MM.1S (cell line): ENCODE measurements at regions not wholly inside any gene's neighbourhood (a gene's known extent, or its start where the extent isn't known, plus 50 kb on each side); places are given as distances from the start of the nearest gene placed in this dataset.

Experiments used
- DNase-seq: peaks from one replicate; pipeline ENCODE4 v3.0.0-alpha.2; 2015
- H2AFZ ChIP-seq: fragments of 300-600 bp; sonication (generic); 2 replicates; pipeline ENCODE4 v1.6.0; 2016; ENCODE audit warnings: antibody characterized with exemption, low read length
- H3F3A ChIP-seq: fragments of 300-600 bp; sonication (generic); 2 replicates; pipeline ENCODE4 v1.6.1; 2016; ENCODE audit warnings: mild to moderate bottlenecking, antibody characterized with exemption, low read length, moderate library complexity, mixed read lengths; ENCODE audit not compliant: insufficient read depth
- H3K27ac ChIP-seq: fragments of 300-600 bp; sonication (generic); 2 replicates; pipeline ENCODE4 v1.5.1; 2016; ENCODE audit warnings: mild to moderate bottlenecking, low read length
- H3K27me3 ChIP-seq: fragments of 300-600 bp; sonication (generic); replicated peaks from 2 replicates; pipeline ENCODE4 v1.6.0; 2016; ENCODE audit warnings: low read length; ENCODE audit not compliant: insufficient read depth
- H3K36me3 ChIP-seq: fragments of 300-600 bp; sonication (generic); replicated peaks from 2 replicates; pipeline ENCODE4 v1.6.1; 2016; ENCODE audit warnings: mild to moderate bottlenecking, low read length, mixed read lengths; ENCODE audit not compliant: insufficient read depth
- H3K4me1 ChIP-seq: fragments of 300-600 bp; sonication (generic); 2 replicates; pipeline ENCODE4 v1.6.1; 2016; ENCODE audit warnings: low read length, mixed read lengths
- H3K4me2 ChIP-seq: fragments of 300-600 bp; sonication (generic); 2 replicates; pipeline ENCODE4 v1.6.0; 2016; ENCODE audit warnings: low read depth, low read length
- H3K4me3 ChIP-seq: fragments of 300-600 bp; sonication (generic); 2 replicates; pipeline ENCODE4 v1.5.1; 2016; ENCODE audit warnings: low read length, mixed read lengths
- H3K79me2 ChIP-seq: fragments of 300-600 bp; sonication (generic); 2 replicates; pipeline ENCODE4 v1.6.1; 2016; ENCODE audit warnings: mixed run types, low read length, mixed read lengths
- H3K9ac ChIP-seq: fragments of 300-600 bp; sonication (generic); 2 replicates; pipeline ENCODE4 v1.6.1; 2016; ENCODE audit warnings: low read length, mixed read lengths
- H3K9me2 ChIP-seq: fragments of 300-600 bp; sonication (generic); replicated peaks from 2 replicates; pipeline ENCODE4 v1.6.1; 2016; ENCODE audit warnings: mild to moderate bottlenecking, low read length, mixed read lengths; ENCODE audit not compliant: insufficient read depth
- H3K9me3 ChIP-seq: fragments of 300-600 bp; sonication (generic); replicated peaks from 2 replicates; pipeline ENCODE4 v1.6.1; 2016; ENCODE audit warnings: mild to moderate bottlenecking, low read length, mixed read lengths; ENCODE audit not compliant: insufficient read depth
- H4K20me1 ChIP-seq: fragments of 300-600 bp; sonication (generic); 2 replicates; pipeline ENCODE4 v1.6.1; 2016; ENCODE audit warnings: mild to moderate bottlenecking, low read length, moderate library complexity, mixed read lengths; ENCODE audit not compliant: insufficient read depth
- EZH2 ChIP-seq: fragments of 300-600 bp; sonication (generic); optimal IDR thresholded peaks from 2 replicates; pipeline ENCODE3; 2017; ENCODE audit warnings: low read depth, mild to moderate bottlenecking, antibody characterized with exemption, low read length, mixed read lengths
- EZH2phosphoT487 ChIP-seq: fragments of 300-600 bp; sonication (generic); IDR thresholded peaks from 2 replicates; pipeline ENCODE4 v1.6.1; 2018; ENCODE audit warnings: antibody characterized with exemption, low read length
- TF ChIP-seq, protein P1 (sequence below): fragments of 300-600 bp; sonication (generic); IDR thresholded peaks from 2 replicates; pipeline ENCODE4 v1.5.1; 2016; ENCODE audit warnings: antibody characterized with exemption, low read length, mixed read lengths

DNA sequence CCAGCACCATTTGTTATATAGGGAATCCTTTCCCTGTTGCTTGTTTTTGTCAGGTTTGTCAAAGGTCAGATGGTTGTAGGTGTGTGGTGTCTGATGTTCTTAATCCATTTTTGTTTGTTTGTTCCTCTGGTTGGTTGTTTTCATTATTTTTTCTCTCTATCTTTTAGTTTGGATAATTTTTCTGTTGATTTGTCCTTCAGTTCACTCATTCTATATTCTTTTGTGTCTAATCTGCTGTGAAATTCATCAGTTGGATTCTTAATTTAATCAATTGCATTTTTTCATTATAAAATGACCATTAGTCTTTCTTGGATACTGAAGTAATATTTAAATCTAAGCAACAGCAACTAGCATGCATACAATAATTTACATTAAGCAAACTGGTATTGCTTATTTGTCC, 206.7 kb upstream of the TRIB2 start:
- Histone ChIP-seq H3K27me3 (no peaks in the 10 kb centered on the region), H3K4me3 (no peak overlapping the region), H3K27ac (no peak overlapping the region), H3K9ac (no peak overlapping the region), H4K20me1 (no peaks in the 10 kb centered on the region), H3K79me2 (no peaks in the 10 kb centered on the region), H2AFZ (no peak overlapping the region), H3K36me3 (no peaks in the 10 kb centered on the region), H3K4me1 (peaks cover 5% of the 10 kb centered on the region; the same call in 1 of the 2 replicates), H3K9me2 (no peaks in the 10 kb centered on the region), H3F3A (0 out of 2 replicates have a peak, but pooled peaks cover 5% of the 10 kb centered on the region), H3K4me2 (no peak overlapping the region), H3K9me3 (no peaks in the 10 kb centered on the region)
- no peak for DNase-seq
- TF ChIP-seq, protein P1, sequence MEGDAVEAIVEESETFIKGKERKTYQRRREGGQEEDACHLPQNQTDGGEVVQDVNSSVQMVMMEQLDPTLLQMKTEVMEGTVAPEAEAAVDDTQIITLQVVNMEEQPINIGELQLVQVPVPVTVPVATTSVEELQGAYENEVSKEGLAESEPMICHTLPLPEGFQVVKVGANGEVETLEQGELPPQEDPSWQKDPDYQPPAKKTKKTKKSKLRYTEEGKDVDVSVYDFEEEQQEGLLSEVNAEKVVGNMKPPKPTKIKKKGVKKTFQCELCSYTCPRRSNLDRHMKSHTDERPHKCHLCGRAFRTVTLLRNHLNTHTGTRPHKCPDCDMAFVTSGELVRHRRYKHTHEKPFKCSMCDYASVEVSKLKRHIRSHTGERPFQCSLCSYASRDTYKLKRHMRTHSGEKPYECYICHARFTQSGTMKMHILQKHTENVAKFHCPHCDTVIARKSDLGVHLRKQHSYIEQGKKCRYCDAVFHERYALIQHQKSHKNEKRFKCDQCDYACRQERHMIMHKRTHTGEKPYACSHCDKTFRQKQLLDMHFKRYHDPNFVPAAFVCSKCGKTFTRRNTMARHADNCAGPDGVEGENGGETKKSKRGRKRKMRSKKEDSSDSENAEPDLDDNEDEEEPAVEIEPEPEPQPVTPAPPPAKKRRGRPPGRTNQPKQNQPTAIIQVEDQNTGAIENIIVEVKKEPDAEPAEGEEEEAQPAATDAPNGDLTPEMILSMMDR = no peak
- TF ChIP-seq EZH2 = no peak
- TF ChIP-seq EZH2phosphoT487 = no peak

DNA sequence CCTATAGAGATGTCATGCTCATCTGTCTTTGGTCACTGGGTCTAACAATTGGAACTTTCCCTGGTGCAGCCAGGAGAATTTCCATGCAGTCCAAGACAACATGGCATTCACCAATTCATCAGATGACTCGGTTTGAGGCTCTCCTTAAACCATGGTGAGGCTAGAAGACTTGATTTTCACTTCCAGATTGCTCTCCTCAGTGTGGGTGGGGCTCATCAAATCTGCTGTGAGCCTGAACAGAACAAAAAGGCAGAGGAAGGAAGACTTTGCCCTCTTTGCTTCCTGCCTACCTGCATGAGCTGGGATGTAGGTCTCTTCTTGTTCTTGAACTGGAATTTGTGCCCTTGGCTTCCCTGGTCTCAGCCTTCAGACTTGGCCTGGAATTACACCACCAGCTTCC, 203.4 kb upstream of the TRIB2 start:
- Histone ChIP-seq H3K4me1 (no peaks in the 10 kb centered on the region), H3K27me3 (no peaks in the 10 kb centered on the region), H3K9me2 (no peaks in the 10 kb centered on the region)

DNA sequence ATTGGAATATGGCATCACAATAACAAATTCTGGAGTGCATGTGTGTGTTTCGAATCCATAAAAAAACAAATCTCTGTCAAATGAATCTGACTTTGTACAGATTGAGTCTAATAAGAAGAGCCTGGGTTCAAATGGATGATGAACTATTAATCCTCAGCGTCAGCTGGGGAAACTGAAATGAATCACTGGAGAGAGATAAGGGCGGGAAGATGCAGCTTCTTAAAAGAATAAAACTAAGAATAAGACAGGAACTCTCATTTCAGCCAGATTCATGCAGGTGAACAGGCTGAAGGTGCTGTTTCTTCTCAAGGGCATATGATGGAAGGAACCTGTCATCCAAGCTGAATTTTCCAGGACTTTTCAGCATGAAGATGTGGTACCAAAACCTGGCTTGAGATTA, 202.6 kb upstream of the TRIB2 start:
- Histone ChIP-seq H3K4me2 (no peak overlapping the region), H3K27me3 (no peaks in the 10 kb centered on the region), H3K9me3 (no peaks in the 10 kb centered on the region), H3K4me3 (no peak overlapping the region), H3K27ac (no peak overlapping the region), H3F3A (no peaks in the 10 kb centered on the region), H3K9me2 (no peaks in the 10 kb centered on the region), H3K79me2 (no peaks in the 10 kb centered on the region), H3K9ac (no peak overlapping the region), H2AFZ (no peak overlapping the region), H3K36me3 (no peaks in the 10 kb centered on the region), H4K20me1 (no peaks in the 10 kb centered on the region), H3K4me1 (no peaks in the 10 kb centered on the region)
- no peak for DNase-seq
- TF ChIP-seq, protein P1 = no peak
- TF ChIP-seq EZH2 = no peak
- TF ChIP-seq EZH2phosphoT487 = no peak

More for the DNA sequence above, 203.4 kb upstream of the TRIB2 start:
- Histone ChIP-seq H3K36me3 (no peaks in the 10 kb centered on the region), H3K27ac (no peak overlapping the region), H2AFZ (no peak overlapping the region), H3K9ac (no peak overlapping the region), H4K20me1 (no peaks in the 10 kb centered on the region), H3K79me2 (no peaks in the 10 kb centered on the region), H3K9me3 (no peaks in the 10 kb centered on the region), H3K4me3 (no peak overlapping the region), H3K4me2 (no peak overlapping the region), H3F3A (no peaks in the 10 kb centered on the region)
- no peak for DNase-seq
- TF ChIP-seq EZH2 = no peak
- TF ChIP-seq, protein P1 = no peak
- TF ChIP-seq EZH2phosphoT487 = no peak
